Fibroblast of lung (primary cell): ENCODE measurements at regions not wholly inside any gene's neighbourhood (a gene's known extent, or its start where the extent isn't known, plus 50 kb on each side); places are given as distances from the start of the nearest gene placed in this dataset.

ENCODE experiments used
- DNase-seq, 2 donors: peaks; one replicate each; pipeline versions ENCODE4 v3.0.0 to v3.0.0-alpha.2; 2010; ENCODE audit warnings: low read depth in 2 of 2
- H2AFZ ChIP-seq: 2 replicates; pipeline ENCODE4 v1.5.1; 2012; ENCODE audit warnings: low read length, control low read depth, inconsistent platforms
- H3K27ac ChIP-seq: 2 replicates; pipeline ENCODE4 v1.5.1; 2011; ENCODE audit warnings: low read length, control low read depth; ENCODE audit not compliant: insufficient read depth
- H3K27me3 ChIP-seq: 2 replicates; pipeline ENCODE4 v1.5.1; 2011; ENCODE audit warnings: mild to moderate bottlenecking, low read length; ENCODE audit not compliant: control insufficient read depth, insufficient read depth
- H3K36me3 ChIP-seq: 2 replicates; pipeline ENCODE4 v1.5.1; 2011; ENCODE audit warnings: low read length; ENCODE audit not compliant: control insufficient read depth, insufficient read depth
- H3K4me1 ChIP-seq: 2 replicates; pipeline ENCODE4 v1.5.1; 2011; ENCODE audit warnings: low read length; ENCODE audit not compliant: control insufficient read depth, insufficient read depth; ENCODE audit errors: extremely low read depth
- H3K4me2 ChIP-seq: 2 replicates; pipeline ENCODE4 v1.5.1; 2011; ENCODE audit warnings: low read length, control low read depth; ENCODE audit not compliant: insufficient read depth; ENCODE audit errors: extremely low read depth
- H3K4me3 ChIP-seq, 4 experiments: fragments of 200-600 bp in 1 of 4; sonication (generic) in 1 of 4; replicated peaks in 1 of 4; 2 replicates each; pipeline ENCODE4 v1.5.1; 2011 to 2016; ENCODE audit warnings: low read length in 4 of 4, low read depth in 3 of 4, mild to moderate bottlenecking in 3 of 4, control low read depth in 2 of 4, inconsistent platforms in 1 of 4, mixed read lengths in 1 of 4; ENCODE audit not compliant: insufficient read depth in 1 of 4; ENCODE audit errors: control extremely low read depth in 1 of 4
- H3K79me2 ChIP-seq: 2 replicates; pipeline ENCODE4 v1.5.1; 2012; ENCODE audit warnings: mild to moderate bottlenecking, low read length, inconsistent platforms; ENCODE audit not compliant: control insufficient read depth, insufficient read depth
- H3K9ac ChIP-seq: 2 replicates; pipeline ENCODE4 v1.5.1; 2011; ENCODE audit warnings: mild to moderate bottlenecking, low read length, control low read depth; ENCODE audit not compliant: insufficient read depth
- H3K9me3 ChIP-seq: 2 replicates; pipeline ENCODE4 v1.5.1; 2012; ENCODE audit warnings: low read depth, low read length; ENCODE audit not compliant: control insufficient read depth, insufficient read depth
- H4K20me1 ChIP-seq: 2 replicates; pipeline ENCODE4 v1.5.1; 2011; ENCODE audit warnings: low read length; ENCODE audit not compliant: control insufficient read depth, insufficient read depth; ENCODE audit errors: extremely low read depth
- CTCF ChIP-seq, 2 donors: IDR thresholded peaks in 1 of 2; conservative IDR thresholded peaks in 1 of 2; 1 replicate in 1 of 2; 2 replicates in 1 of 2; pipeline ENCODE4 v1.5.1; 2011 to 2012; ENCODE audit warnings: low read length in 2 of 2, control low read depth in 1 of 2, inconsistent platforms in 1 of 2, low read depth in 1 of 2, mild to moderate bottlenecking in 1 of 2
- EZH2 ChIP-seq: IDR thresholded peaks from 2 replicates; pipeline ENCODE4 v1.5.1; 2012; ENCODE audit warnings: low read length, control low read depth, mild to moderate bottlenecking; ENCODE audit errors: missing control alignments

GRCh38 chr5:144710637-144711036, 540.0 kb downstream of the KCTD16 start:
- no peak overlapping the region for H3K4me2 ChIP-seq
- H3K9me3 ChIP-seq = no peaks in the 10 kb centered on the region
- no peak overlapping the region for H3K4me3 ChIP-seq
- H3K9ac ChIP-seq = no peak overlapping the region
- no peaks in the 10 kb centered on the region for H4K20me1 ChIP-seq
- H3K79me2 ChIP-seq = no peaks in the 10 kb centered on the region
- no peaks in the 10 kb centered on the region for H3K36me3 ChIP-seq
- TF ChIP-seq EZH2 (no peak), CTCF (conservative IDR thresholded peaks at IDR 0.05 in 1 of 2, IDR thresholded peaks at IDR 0.05 in 1 of 2; ENCODE audit: low read depth in 1 of 2, low read length in 2 of 2) (no peak)
- H3K27me3 ChIP-seq = no peaks in the 10 kb centered on the region
- H3K27ac ChIP-seq = no peak overlapping the region
- no peak for DNase-seq
- H2AFZ ChIP-seq = no peak overlapping the region
- H3K4me1 ChIP-seq = no peaks in the 10 kb centered on the region

GRCh38 chr5:144703776-144704175, 533.1 kb downstream of the KCTD16 start:
- Histone ChIP-seq H3K9ac (no peak overlapping the region), H3K4me2 (no peak overlapping the region), H3K27ac (no peak overlapping the region), H3K4me1 (no peaks in the 10 kb centered on the region), H4K20me1 (no peaks in the 10 kb centered on the region), H3K36me3 (no peaks in the 10 kb centered on the region), H3K4me3 (no peak overlapping the region), H3K9me3 (no peaks in the 10 kb centered on the region), H2AFZ (no peak overlapping the region), H3K27me3 (no peaks in the 10 kb centered on the region), H3K79me2 (no peaks in the 10 kb centered on the region)
- TF ChIP-seq EZH2 (no peak), CTCF (conservative IDR thresholded peaks at IDR 0.05 in 1 of 2, IDR thresholded peaks at IDR 0.05 in 1 of 2; ENCODE audit: low read depth in 1 of 2, low read length in 2 of 2) (no peak)
- no peak for DNase-seq

GRCh38 chr5:144698484-144698883, 527.8 kb downstream of the KCTD16 start:
- H3K4me2 ChIP-seq = peak overlapping the region; percentile 30
- H3K9ac ChIP-seq = no peak overlapping the region

More at GRCh38 chr5:144698484-144698883, 527.8 kb downstream of the KCTD16 start:
- Histone ChIP-seq H4K20me1 (no peaks in the 10 kb centered on the region), H3K36me3 (no peaks in the 10 kb centered on the region), H3K9me3 (no peaks in the 10 kb centered on the region), H3K79me2 (no peaks in the 10 kb centered on the region), H3K4me1 (no peaks in the 10 kb centered on the region), H2AFZ (no peak overlapping the region), H3K4me3 (no peak overlapping the region), H3K27ac (no peak overlapping the region), H3K27me3 (no peaks in the 10 kb centered on the region)
- peak in 1 of 2 donors; percentile 62 for DNase-seq
- no peak for TF ChIP-seq CTCF (conservative IDR thresholded peaks at IDR 0.05 in 1 of 2, IDR thresholded peaks at IDR 0.05 in 1 of 2; ENCODE audit: low read depth in 1 of 2, low read length in 2 of 2)
- TF ChIP-seq EZH2 = no peak
